NB4 (cell line): ENCODE measurements at regions not wholly inside any gene's neighbourhood (a gene's known extent, or its start where the extent isn't known, plus 50 kb on each side); places are given as distances from the start of the nearest gene placed in this dataset.

Source experiments
- CTCF ChIP-seq: IDR thresholded peaks from one replicate; pipeline ENCODE4 v1.5.1; 2012; ENCODE audit warnings: low read depth, low read length
- POLR2A ChIP-seq: IDR thresholded peaks from 2 replicates; pipeline ENCODE4 v1.6.1; 2011; ENCODE audit warnings: mild to moderate bottlenecking; ENCODE audit not compliant: insufficient read length; ENCODE audit errors: extremely low read depth

GRCh38 chr4:128465523-128465922 lies 177.9 kb upstream of the PGRMC2 start:
- no peak for TF ChIP-seq CTCF
- TF ChIP-seq POLR2A, result no peak
